T-helper 17 cell (primary cell): ENCODE measurements at regions not wholly inside any gene's neighbourhood (a gene's known extent, or its start where the extent isn't known, plus 50 kb on each side); places are given as distances from the start of the nearest gene placed in this dataset.

Experiments
- ATAC-seq: fragments of 150-1000 bp; cut with Tn5 transposase; 2 replicates; pipeline ENCODE4 v1.10.0; 2021; ENCODE audit warnings: mild to moderate bottlenecking, moderate library complexity
- DNase-seq, 3 donors: peaks; one replicate each; pipeline versions ENCODE4 v3.0.0 to v3.0.0-alpha.2; 2020 to 2021
- H3K9me3 ChIP-seq: one replicate; pipeline ENCODE4 v1.7.0; 2013; ENCODE audit warnings: low read length, mild to moderate bottlenecking; ENCODE audit not compliant: control insufficient read depth, poor library complexity, severe bottlenecking
- H3K27ac Mint-ChIP-seq: one replicate; pipeline ENCODE4 v1.8.0; 2022; ENCODE audit warnings: mild to moderate bottlenecking, moderate library complexity, mixed read lengths
- H3K27me3 Mint-ChIP-seq: one replicate; pipeline ENCODE4 v1.8.0; 2022; ENCODE audit warnings: mixed read lengths
- H3K36me3 Mint-ChIP-seq: one replicate; pipeline ENCODE4 v1.8.0; 2022; ENCODE audit warnings: low read depth, mixed read lengths
- H3K4me1 Mint-ChIP-seq: one replicate; pipeline ENCODE4 v1.8.0; 2022; ENCODE audit warnings: mild to moderate bottlenecking, mixed read lengths
- H3K4me3 Mint-ChIP-seq: one replicate; pipeline ENCODE4 v1.8.0; 2022; ENCODE audit warnings: mild to moderate bottlenecking, moderate library complexity, mixed read lengths

DNA sequence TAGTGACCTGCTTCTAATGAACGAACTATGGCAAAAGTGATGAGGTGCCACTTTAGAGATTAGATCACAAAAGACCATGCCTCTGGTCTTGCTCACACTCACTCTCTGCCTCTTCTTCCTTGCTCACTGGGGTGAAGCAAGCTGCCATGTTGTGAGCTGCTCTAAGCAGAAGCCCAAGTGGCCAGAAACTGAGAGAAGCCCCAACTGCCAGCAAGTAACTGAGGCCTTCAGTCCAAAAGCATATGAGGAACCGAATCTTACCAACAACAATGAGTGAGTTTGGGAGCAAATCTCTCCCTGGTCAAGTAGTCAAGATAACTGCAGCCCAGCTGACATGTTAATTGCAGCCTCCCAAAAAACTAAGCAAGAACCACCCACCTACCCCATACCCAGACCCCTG lies 126.0 kb upstream of the ACO1 start:
- Mint-ChIP-seq H3K4me3 (no peak overlapping the region), H3K27ac (no peak overlapping the region), H3K4me1 (no peaks in the 10 kb centered on the region), H3K27me3 (peaks cover 9% of the 10 kb centered on the region), H3K36me3 (peaks cover 2% of the 10 kb centered on the region)
- no peaks in the 10 kb centered on the region for H3K9me3 ChIP-seq
- no peak for ATAC-seq
- no peak for DNase-seq

DNA sequence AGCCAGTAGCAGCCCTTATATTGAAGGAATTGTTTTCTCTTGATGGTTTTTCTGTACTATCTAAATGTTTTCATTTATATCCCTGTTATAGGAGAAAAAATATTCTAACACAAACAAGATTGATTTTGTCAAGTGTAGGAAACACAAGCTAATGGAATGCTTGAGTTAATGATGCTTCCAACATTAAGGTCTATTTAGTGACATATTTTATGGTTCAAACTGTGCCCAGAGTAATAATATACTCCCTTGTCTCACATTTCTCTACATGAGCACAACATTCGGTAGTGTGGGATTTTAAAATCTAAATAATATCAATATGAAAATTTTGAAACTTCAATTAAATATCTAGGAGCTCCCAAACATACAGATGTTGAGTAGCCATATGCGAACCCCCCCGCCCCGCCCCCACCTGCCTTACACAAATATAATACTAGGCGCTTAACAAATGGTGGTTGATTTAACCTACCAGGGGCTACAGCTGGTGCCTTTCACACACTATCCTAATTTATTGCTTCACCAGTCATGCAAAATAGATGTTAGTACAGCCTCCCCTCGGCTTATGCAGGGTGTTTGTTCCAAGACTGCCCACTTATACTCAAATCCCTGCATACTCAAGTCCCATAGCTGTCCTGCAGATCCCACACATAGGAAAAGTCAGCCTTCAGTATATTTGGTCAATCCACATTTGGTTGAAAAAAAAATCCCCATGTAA lies 124.1 kb upstream of the ACO1 start:
- Mint-ChIP-seq H3K36me3 (peaks cover 2% of the 10 kb centered on the region), H3K27ac (no peak overlapping the region)

DNA sequence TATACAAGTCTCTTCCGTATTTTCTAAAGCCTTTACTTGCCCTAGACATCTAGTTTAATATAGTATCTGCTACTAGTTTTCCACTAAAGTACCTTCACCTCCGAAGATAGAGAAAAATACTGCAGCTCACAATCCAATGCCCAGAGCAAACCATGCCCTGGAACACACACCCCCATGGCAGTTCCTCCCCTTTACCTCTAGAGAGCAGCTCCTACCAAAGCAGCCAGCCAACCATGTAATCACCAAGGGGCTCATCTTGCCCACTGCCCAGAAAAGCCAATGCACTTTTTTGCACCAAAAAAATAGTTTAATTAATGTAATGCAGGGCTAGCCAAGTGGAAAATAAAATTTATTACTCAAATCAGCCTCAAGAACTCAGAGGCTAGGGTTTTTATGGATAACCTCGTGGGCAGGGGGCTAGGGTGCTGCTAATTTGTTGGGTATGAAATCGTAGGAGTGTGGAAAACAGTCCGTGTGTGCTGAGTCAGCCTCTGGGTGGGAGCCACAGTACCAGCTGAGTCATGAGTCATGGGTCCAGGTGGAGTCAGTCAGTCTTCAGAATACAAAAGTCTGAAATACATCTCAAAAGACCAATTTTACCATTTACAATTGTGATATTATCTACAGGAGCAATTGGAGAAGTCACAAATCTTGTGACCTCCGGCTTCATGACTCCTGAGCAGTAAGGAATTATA lies 120.1 kb upstream of the ACO1 start:
- ATAC-seq (no peak), DNase-seq (no peak)
- peaks cover 2% of the 10 kb centered on the region for H3K36me3 Mint-ChIP-seq
- no peak overlapping the region for H3K4me3 Mint-ChIP-seq
- no peaks in the 10 kb centered on the region for H3K9me3 ChIP-seq
- H3K27ac Mint-ChIP-seq, result no peak overlapping the region
- peaks cover 34% of the 10 kb centered on the region for H3K27me3 Mint-ChIP-seq
- no peaks in the 10 kb centered on the region for H3K4me1 Mint-ChIP-seq

More for the DNA sequence above, 124.1 kb upstream of the ACO1 start:
- ATAC-seq (no peak), DNase-seq (no peak)
- H3K27me3 Mint-ChIP-seq, result peaks cover 18% of the 10 kb centered on the region
- no peaks in the 10 kb centered on the region for H3K4me1 Mint-ChIP-seq
- no peak overlapping the region for H3K4me3 Mint-ChIP-seq
- H3K9me3 ChIP-seq, result no peaks in the 10 kb centered on the region

DNA sequence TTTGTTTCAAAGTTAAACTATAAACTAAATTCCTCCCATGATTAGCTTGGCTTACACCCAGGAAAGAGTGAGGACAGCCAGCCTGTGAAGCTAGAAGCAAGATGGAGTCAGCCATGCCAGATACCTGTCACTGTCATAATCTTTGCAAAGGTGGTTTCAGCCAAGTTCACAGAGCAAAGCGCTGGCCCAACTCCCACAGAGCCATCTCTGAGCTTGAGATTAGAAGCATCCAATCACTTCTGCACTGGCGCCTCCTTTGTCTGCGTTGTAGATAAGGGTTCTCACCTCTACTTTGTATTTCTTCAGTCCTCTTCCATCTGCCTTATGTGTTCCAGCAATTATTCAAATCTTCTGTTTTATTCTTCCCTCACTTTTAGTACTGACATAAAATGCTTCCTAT lies 119.4 kb upstream of the ACO1 start:
- ATAC-seq (no peak), DNase-seq (no peak)
- Mint-ChIP-seq H3K27me3 (peaks cover 34% of the 10 kb centered on the region), H3K27ac (no peak overlapping the region), H3K4me1 (no peaks in the 10 kb centered on the region), H3K4me3 (no peak overlapping the region), H3K36me3 (peaks cover 2% of the 10 kb centered on the region)
- H3K9me3 ChIP-seq, result no peaks in the 10 kb centered on the region

DNA sequence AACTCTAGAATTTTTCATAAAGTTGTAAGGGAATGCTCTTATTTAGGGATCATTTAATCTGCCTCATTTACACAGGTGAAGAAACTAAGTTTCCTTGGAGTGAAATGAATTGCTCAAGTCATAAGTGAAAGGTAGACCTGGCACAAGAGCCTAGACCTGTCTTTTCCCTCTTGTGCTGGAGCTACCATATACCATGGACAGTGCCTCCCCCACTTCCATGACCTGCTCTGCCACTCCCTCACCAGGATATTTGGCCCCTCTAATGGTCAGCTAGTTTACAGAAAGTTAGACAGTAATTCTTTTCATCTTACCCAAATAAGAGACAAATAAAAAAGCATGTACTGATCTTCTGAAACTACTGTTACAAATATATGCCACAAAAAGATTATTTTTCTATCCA lies 105.5 kb upstream of the ACO1 start:
- H3K27ac Mint-ChIP-seq, result no peak overlapping the region
- H3K4me3 Mint-ChIP-seq, result no peak overlapping the region
- H3K36me3 Mint-ChIP-seq, result no peaks in the 10 kb centered on the region
- DNase-seq (no peak), ATAC-seq (no peak)
- peaks cover 2% of the 10 kb centered on the region for H3K4me1 Mint-ChIP-seq
- H3K9me3 ChIP-seq, result no peaks in the 10 kb centered on the region
- H3K27me3 Mint-ChIP-seq, result peaks cover 21% of the 10 kb centered on the region

DNA sequence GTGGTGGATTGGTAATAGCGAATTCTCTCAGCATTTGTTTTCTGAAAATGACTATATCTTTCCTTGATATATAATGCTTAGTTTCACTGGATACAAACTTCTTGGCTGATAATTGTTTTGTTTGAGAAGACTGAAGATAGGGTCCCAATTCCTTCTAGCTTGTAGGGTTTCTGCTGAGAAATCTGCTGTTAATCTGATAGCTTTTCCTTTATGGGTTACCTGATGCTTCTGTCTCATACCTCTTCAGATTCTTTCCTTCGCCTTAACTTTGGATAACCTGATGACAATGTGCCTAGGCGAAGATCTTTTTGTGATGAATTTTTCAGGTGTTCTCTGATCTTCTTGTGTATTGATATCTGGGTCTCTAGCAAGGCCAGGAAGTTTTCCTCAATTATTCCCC lies 94.7 kb upstream of the ACO1 start:
- Mint-ChIP-seq H3K4me1 (no peaks in the 10 kb centered on the region), H3K36me3 (no peaks in the 10 kb centered on the region), H3K4me3 (no peak overlapping the region), H3K27me3 (peaks cover 22% of the 10 kb centered on the region), H3K27ac (no peak overlapping the region)
- no peaks in the 10 kb centered on the region for H3K9me3 ChIP-seq
- ATAC-seq (no peak), DNase-seq (no peak)

DNA sequence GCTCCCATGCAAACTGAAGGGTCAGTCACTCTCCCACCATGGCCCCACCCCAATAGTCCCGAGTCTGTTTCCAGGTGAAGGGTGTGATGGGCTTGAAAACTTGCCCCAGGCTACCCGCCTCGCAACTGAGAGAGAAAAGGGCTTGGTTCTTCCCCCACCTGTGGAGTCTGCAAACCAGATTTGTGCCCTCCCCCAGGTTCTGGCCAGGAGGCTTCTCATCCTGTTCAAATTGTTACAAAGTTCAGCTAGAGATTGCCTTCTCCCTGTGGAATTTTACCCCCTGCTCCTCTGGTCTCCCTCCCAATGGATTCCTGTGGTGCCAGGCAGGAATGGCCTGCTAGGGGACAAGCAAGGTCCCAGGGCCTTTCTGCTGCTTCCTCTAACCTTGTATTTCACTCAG lies 93.1 kb upstream of the ACO1 start:
- H3K4me1 Mint-ChIP-seq, result no peaks in the 10 kb centered on the region
- no peak for DNase-seq
- H3K27me3 Mint-ChIP-seq, result peaks cover 24% of the 10 kb centered on the region
- no peak overlapping the region for H3K27ac Mint-ChIP-seq
- H3K4me3 Mint-ChIP-seq, result no peak overlapping the region
- no peak for ATAC-seq
- H3K36me3 Mint-ChIP-seq, result no peaks in the 10 kb centered on the region
- H3K9me3 ChIP-seq, result no peaks in the 10 kb centered on the region

DNA sequence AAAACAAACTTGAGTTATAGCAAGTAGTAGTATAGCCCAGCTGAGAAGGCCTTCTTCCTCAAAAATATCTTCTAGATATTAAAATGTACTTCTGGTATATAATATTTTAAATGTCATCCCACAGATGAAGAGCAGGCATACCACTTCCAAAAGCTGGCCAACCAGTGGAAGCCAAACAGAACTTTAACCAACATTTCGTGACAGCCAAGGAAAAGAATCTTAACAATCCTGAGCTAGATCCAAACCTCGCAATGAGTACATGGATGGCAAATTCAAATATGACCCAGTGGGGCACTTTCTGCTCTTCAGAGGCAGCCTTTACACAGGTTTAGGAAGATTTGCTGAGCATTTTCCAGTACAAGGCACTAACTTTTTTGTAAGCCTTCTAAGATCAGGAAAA lies 91.8 kb upstream of the ACO1 start:
- Mint-ChIP-seq H3K4me3 (no peak overlapping the region), H3K27ac (no peak overlapping the region), H3K4me1 (no peaks in the 10 kb centered on the region), H3K27me3 (peaks cover 29% of the 10 kb centered on the region), H3K36me3 (no peaks in the 10 kb centered on the region)
- no peaks in the 10 kb centered on the region for H3K9me3 ChIP-seq
- ATAC-seq, result no peak
- no peak for DNase-seq

DNA sequence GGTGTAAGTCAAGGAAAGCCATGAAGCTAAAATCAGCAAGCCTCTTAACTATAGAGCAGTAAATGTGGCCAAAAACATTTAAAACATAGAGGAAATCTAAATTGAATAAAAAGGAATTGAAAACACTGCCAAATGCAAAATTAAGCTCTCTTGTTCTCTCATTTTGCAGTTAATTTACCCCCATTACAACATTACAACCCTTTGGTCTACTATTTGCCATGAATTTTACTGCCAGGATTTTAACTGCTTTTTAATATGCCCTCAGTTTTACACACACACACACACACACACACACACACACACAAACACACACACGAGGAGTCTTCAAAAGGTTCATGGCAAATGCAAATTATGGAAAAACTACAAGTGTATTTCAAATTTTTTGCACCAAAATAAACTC lies 91.4 kb upstream of the ACO1 start:
- ATAC-seq, result no peak
- peaks cover 29% of the 10 kb centered on the region for H3K27me3 Mint-ChIP-seq
- H3K27ac Mint-ChIP-seq, result no peak overlapping the region
- no peaks in the 10 kb centered on the region for H3K4me1 Mint-ChIP-seq
- no peaks in the 10 kb centered on the region for H3K9me3 ChIP-seq
- no peak for DNase-seq
- no peaks in the 10 kb centered on the region for H3K36me3 Mint-ChIP-seq
- H3K4me3 Mint-ChIP-seq, result no peak overlapping the region

DNA sequence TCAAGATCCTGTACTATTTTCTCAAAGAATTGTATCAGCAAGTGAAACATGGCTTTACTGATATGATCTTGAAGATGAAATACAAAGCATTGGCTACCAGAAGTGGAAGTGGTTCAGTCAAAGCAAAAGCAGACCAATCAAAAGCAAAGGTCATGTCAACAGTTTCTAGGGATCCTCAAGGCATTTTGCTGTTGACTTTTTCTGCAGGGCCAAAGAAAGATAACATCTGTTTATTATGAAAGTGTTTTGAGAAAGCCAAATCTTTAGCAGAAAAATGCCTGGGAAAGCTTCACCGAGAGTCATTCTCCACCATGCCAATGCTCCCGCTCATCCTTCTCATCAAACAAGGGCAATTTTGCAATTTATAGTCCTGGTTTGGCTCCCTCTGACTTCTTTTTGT lies 90.3 kb upstream of the ACO1 start:
- H3K4me3 Mint-ChIP-seq, result no peak overlapping the region
- ATAC-seq, result no peak

DNA sequence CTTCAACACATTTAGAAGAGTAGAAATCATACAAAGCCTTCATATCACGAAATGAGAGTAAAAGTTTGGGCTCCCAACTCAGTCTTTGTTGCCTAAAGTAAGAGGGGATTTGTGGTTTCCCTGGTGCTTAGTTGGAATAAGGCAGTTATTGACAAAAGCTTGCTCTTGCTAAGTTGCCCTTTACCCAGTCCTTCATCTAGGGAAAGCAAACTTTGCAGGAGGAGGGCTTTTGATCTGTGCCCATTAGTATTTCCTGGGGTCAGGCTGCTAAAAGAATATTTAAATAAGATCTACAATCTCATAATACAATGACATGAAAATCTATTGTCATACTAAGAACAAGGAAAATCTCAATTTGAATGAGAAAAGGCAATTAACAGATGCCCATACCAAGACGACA lies 84.1 kb upstream of the ACO1 start:
- H3K27me3 Mint-ChIP-seq, result peaks cover 12% of the 10 kb centered on the region
- peaks cover 3% of the 10 kb centered on the region for H3K4me1 Mint-ChIP-seq
- no peak overlapping the region for H3K27ac Mint-ChIP-seq
- DNase-seq, result no peak
- no peaks in the 10 kb centered on the region for H3K36me3 Mint-ChIP-seq
- no peak for ATAC-seq
- no peak overlapping the region for H3K4me3 Mint-ChIP-seq
- H3K9me3 ChIP-seq, result no peaks in the 10 kb centered on the region

More for the DNA sequence above, 90.3 kb upstream of the ACO1 start:
- no peak for DNase-seq
- H3K27ac Mint-ChIP-seq, result no peak overlapping the region
- H3K36me3 Mint-ChIP-seq, result no peaks in the 10 kb centered on the region
- no peaks in the 10 kb centered on the region for H3K9me3 ChIP-seq
- H3K27me3 Mint-ChIP-seq, result peaks cover 29% of the 10 kb centered on the region
- no peaks in the 10 kb centered on the region for H3K4me1 Mint-ChIP-seq

DNA sequence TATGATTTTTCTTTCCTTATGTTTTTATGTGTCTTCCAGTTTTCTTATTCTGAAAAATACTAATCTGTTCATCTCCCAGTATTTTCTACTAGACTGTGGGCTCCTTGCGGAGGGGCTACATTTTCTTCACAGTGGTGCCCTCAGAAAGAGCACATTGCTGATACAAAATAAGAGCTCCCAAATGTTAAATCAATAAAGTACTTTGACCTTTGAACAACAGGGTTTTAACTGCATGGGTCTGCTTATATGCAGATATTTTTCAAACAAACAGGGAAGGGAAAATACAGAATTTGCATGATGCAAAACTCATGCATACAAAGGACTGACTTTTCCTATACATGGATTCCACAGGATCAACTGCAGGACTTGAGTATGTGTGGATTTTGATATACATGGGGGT lies 79.9 kb upstream of the ACO1 start:
- H3K9me3 ChIP-seq, result no peaks in the 10 kb centered on the region
- Mint-ChIP-seq H3K4me1 (peaks cover 3% of the 10 kb centered on the region), H3K36me3 (no peaks in the 10 kb centered on the region), H3K4me3 (no peak overlapping the region), H3K27ac (no peak overlapping the region), H3K27me3 (peaks cover 3% of the 10 kb centered on the region)
- no peak for DNase-seq
- no peak for ATAC-seq

DNA sequence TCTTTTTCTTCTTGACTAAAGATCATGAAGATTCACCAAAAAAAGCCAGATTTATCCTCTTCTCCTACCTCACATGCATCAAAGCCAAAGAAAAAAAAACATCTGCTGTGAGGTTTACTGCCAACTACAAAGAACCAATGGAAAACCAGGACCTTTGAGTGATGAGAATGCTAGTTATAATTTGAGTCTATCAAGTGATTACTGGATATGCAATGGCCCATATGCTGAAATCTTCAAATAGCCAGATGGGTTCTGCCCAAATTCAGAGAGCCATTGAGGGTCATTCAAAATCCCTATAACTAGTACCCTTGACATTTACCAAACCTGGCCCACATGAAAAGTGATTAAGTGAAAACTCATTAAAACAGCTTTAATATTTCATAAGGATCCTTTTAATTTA lies 78.4 kb upstream of the ACO1 start:
- Mint-ChIP-seq H3K36me3 (no peaks in the 10 kb centered on the region), H3K4me3 (no peak overlapping the region), H3K4me1 (peaks cover 3% of the 10 kb centered on the region), H3K27ac (no peak overlapping the region), H3K27me3 (no peaks in the 10 kb centered on the region)
- no peaks in the 10 kb centered on the region for H3K9me3 ChIP-seq
- no peak for ATAC-seq
- no peak for DNase-seq

DNA sequence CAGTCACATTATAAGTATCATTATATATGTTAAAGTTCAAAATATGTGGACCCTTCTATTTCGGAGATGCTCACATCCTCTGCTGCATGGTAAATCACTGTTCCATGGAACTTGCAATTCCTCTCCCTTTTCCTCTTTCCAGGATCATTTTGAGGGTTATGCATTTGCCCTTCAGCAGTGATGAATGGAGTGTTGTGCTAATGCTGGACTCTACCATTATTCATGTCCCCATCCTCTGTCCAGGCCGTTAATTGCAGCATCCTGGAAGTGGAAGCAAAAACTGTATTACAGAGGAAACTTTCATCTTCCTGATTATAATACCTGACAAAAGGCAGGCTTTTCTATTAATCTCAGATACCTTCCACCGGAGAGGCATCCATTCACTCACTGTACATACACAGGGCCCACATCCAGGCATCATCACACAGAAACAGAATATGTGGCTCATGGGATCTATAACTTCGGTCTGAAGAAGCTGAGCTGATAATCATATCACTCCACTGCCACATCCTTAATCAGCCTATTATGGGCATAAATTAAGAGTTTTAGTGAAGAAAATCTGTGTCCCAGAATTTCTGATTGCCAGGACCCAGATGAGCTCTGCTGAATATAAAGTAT lies 65.0 kb upstream of the ACO1 start:
- Mint-ChIP-seq H3K36me3 (no peaks in the 10 kb centered on the region), H3K27ac (no peak overlapping the region), H3K4me3 (no peak overlapping the region), H3K27me3 (peaks cover 29% of the 10 kb centered on the region), H3K4me1 (no peaks in the 10 kb centered on the region)
- DNase-seq (no peak), ATAC-seq (no peak)
- no peaks in the 10 kb centered on the region for H3K9me3 ChIP-seq
